ENCODE measurements at regions not wholly inside any gene's neighbourhood (a gene's known extent, or its start where the extent isn't known, plus 50 kb on each side); places are given as distances from the start of the nearest gene placed in this dataset.

GRCh38 chr21:22476726-22477646, 1478.8 kb downstream of the NCAM2 start:
- no peak for TF ChIP-seq CTCF (conservative IDR thresholded peaks at IDR 0.05)
- TF ChIP-seq EZH2 (IDR thresholded peaks at IDR 0.05; ENCODE audit: low read depth): no peak
